ENCODE measurements at regions not wholly inside any gene's neighbourhood (a gene's known extent, or its start where the extent isn't known, plus 50 kb on each side); places are given as distances from the start of the nearest gene placed in this dataset.
A peak's percentile ranks its signal among the peaks of the same experiment; 100 is the strongest.
"Not testable (repeated sequence)": the region's sequence is repeated elsewhere in the genome, so short reads cannot be mapped to it uniquely, and the experiment has no call there.

- no peak for DNase-seq (ENCODE audit: low read depth)
These were observed 236.4 kb downstream of the NFATC2 start for GRCh38 chr20:51306081-51306480.

- DNase-seq (ENCODE audit: low read depth) = no peak
These were observed 237.0 kb downstream of the NFATC2 start for GRCh38 chr20:51305316-51306052.

DNA sequence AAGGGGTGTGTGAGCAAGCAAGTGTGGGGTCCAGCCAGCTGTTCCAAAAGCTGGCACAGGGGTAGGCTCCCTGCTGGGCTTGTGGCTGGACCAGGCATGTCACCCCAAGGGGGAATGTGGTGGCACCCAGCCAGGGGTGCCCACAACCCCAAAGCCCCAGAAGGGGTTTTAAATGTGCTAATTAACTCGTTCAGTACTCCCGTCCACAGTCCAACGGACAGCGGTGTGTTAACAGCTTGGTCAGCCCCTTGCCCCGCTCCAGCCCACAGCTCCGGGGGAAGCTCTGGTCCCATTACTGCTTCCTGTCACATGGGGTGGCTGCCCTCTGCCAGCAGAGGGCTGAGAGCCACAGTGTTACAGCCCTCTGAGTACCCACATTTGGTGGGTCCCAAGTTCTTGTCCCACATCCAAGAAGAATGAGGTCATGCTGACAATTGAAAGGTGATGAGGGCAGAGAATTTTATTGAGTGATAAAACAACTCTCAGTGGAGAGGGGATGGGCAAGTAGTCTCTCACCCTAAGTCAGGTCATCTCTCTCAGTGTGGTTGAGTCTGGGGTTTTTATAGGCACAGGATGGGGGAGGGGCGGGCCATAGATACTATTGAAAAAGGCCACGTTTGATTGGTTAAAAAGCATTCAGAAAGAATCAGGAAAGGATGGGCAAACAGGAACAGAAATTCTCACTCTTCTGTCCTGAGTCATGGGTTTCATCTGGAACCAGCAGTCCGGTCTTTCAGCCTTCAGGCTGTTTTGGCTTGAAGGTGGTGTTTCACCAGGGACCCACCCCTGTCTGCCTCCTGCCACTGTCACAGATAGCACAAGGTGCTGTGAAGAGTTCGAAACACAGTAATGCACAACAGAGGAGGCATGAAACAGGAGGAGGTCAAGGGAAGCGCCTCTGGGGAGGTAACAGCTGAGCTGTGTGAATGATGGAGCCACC, 238.5 kb downstream of the NFATC2 start:
- DNase-seq (ENCODE audit: low read depth) = peak; percentile 9

GRCh38 chr20:51301026-51301425, 241.5 kb downstream of the NFATC2 start:
- DNase-seq (ENCODE audit: low read depth) = no peak

DNA sequence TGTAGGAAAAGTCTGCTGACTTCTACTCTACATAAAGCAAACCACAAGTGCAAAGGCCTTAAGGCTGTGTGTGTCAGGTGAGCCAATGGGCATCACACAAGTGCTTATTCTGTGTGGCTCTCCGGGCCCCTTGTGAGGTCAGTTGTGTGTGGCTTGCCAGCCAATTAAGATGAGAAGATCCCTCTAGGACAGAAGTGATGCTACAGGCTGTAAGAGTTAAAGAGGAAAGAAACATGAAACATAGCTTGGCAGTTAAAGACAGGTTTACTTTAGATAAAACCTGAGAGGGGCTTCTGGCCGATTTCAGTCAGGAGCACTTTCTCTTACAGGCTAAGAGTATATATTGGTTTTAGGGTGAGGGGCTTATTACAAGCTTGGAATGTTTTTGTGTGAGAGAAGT, 242.4 kb downstream of the NFATC2 start:
- no peak for DNase-seq (ENCODE audit: low read depth)

DNA sequence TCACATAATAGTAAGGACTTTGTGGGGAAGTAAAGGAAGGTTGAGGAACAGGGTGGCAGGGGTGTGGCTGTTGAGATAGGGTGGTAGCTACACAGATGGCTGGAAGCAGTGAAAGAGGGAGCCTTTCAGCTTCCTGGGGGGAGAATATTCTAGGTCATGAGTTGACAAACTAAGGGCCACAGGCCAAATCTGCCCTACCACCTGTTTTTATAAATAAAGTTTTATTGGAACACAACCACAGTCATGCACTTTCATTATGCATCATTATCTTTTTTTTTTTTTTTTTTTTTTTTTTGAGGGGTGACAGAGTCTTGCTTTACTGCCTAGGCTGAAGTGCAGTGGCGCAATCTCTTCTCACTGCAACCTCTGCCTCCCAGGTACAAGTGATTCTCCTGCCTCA, 243.1 kb downstream of the NFATC2 start:
- no peak for DNase-seq (ENCODE audit: low read depth)

DNA sequence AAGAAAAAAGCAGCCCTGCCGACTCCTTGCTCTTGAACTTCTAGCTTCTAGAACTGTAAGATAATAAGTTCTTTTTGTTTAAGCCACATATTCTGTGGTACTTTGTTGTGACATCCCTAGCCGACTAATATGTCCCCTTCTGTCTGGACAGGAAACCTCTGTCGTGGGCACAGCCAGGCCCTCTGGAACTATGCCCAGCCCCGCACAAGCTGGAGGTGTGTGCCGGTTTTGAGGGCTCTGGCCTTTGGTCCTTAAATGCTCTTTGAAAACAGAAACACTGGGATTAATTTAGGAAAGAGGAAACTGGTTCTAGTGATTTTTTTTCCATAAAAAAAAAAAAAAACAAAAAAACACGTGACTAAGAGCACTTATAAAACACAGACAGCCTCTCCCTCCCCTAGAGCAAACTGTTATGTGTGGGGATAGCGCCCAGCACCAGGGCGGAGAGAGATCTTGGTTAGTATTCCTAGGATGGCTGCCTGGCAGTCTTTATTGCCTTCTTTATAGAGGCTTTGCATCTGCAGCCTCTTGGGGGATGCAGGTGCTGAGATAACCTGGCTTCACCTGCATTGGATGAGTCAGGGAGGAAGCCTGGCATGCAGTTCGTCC, 244.3 kb downstream of the NFATC2 start:
- DNase-seq (ENCODE audit: low read depth) = no peak

DNA sequence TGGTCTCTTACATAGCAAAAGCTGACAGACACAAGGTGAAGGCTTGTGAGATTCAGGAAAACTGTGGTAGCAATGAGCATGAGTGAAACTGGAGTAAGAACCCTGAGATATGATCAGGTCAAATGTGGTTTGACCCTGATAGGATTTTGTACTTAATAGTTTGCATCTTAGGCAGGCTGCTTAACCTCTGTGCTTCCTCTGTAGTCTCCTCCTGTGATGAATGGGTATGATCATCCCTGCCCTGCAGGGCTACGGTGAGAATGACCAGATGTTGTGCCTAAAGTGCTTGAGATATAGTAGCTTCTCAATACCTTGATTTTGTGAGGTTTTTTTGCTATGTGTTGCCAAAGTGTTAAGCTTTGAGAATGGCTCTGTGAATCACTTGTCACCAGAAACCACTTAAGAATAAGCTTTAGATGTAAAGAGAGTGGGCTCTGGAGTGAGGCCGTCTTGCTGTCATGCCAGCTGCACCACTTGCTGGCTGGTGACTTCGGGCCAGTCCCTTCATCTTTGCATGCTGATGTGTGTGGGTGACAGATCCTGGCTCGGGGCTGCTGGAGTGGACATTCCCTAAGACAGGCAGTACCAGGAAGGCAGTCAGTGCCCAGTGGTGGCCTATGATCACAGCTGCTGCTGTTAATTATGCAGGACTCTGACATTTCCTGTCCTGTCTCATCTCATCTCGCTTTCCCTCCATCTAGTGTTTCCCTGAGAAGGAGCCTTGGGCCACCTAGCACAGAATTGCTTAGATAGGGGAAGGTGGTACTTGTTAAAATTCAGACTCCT, 254.7 kb downstream of the NFATC2 start:
- DNase-seq (ENCODE audit: low read depth) = peak; percentile 18

DNA sequence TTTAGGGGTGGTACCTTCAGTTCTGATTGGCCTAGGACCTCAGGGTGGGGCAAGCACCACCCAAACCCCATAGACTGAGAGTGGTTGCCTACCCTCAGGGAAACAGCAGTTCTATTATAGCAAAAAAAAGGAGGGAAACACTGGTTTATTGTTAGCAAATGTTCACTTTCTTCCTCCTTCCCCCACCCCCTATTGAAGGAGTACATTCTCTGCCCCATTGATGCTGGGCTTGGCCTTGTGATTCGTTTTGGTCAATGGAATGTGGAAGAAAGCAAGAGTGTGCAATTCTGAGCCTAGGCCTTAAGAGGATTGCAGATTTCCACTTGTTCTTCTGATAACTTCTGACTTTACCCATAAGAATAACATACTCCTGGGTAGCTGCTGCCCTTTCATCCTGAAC, 255.8 kb downstream of the NFATC2 start:
- no peak for DNase-seq (ENCODE audit: low read depth)

- no peak for DNase-seq (ENCODE audit: low read depth)
These were observed 256.8 kb downstream of the NFATC2 start for GRCh38 chr20:51285684-51286083.

DNA sequence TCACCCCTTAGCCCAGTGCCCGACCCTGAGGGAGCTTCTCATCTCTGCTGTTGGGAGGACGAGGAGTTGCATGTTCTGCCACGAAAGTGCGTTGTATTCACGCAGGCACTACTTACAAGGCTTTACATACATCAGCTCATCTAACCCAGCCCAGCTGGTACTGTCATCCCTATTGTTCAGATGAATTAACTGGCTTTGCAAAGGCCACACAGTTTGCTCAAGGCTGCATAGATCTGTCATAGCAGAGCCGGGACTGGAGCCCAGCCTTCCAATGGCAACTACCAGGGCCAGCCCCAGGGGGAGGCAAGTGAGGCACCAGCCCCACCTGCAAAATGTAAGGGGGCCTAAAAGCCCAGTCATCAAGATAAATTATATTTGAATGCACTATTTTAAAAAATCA, 257.6 kb downstream of the NFATC2 start:
- no peak for DNase-seq (ENCODE audit: low read depth)

- no peak for DNase-seq (ENCODE audit: low read depth)
These were observed 258.3 kb downstream of the NFATC2 start for GRCh38 chr20:51284176-51284575.

DNA sequence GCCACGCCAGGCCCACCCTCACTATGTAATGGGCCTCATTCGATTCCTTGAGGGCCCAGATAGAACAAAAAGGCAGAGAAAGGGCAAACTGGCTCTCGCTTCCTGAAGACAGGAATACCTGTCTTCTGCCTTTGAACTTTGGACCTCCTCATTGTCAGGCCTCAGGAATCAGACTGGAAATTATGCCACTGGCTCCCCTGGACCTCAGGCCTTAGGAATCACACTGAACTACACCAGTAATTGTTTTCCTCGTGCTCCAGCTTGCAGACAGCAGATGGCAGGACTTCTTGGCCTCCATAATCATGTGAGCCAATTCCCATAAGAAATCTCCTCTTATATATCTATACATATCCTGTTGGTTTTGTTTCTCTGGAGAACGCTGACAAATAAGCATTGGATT, 258.6 kb upstream of the KCNG1 start:
- DNase-seq (ENCODE audit: low read depth) = no peak

DNA sequence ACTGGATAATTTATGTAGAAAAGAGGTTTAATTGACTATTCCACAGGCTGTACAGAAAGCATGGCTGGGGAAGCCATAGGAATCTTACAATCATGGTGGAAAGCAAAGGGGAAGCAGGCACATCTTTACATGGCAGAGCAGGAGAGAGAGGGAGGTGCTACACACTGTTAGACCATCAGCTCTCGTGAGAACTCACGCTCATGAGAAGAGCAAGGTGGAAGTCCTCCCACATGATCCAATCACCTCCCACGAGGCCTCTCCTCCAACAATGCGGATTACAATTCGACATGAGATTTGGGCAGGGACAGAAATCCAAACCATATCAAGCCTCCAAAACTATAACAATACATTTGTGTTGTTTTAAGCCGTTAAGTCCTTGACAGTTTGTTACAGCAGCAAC, 257.1 kb upstream of the KCNG1 start:
- DNase-seq (ENCODE audit: low read depth) = no peak

GRCh38 chr20:51277961-51278360, 255.1 kb upstream of the KCNG1 start:
- no peak for DNase-seq (ENCODE audit: low read depth)

GRCh38 chr20:51276296-51276695, 253.4 kb upstream of the KCNG1 start:
- DNase-seq (ENCODE audit: low read depth) = peak; percentile 5

GRCh38 chr20:51275826-51276225, 252.9 kb upstream of the KCNG1 start:
- peak; percentile 28 for DNase-seq (ENCODE audit: low read depth)

GRCh38 chr20:51275181-51275580, 252.3 kb upstream of the KCNG1 start:
- DNase-seq (ENCODE audit: low read depth) = no peak

- DNase-seq (ENCODE audit: low read depth) = peak; percentile 54
These were observed 249.5 kb upstream of the KCNG1 start for GRCh38 chr20:51272401-51272800.

DNA sequence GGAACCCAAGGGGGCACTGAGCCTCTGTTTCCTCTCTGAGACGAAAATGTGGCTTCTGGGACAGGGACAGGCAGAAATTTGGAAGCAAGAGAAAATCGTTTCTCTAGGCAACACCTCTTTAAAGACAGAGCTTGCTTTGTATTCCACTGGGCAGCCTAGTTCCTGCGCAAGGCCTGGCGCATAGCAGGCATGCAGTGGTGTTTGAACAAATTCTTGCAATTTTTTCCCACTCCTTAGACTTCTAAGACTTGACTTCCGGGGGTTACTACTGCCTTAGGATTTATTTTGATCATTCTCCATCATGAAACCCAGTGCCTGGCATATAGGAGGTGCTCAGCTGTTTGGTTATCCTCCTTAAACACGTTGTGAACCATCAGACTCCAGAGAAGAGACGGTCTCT, 249.0 kb upstream of the KCNG1 start:
- DNase-seq (ENCODE audit: low read depth) = no peak

GRCh38 chr20:51271289-51271688, 248.4 kb upstream of the KCNG1 start:
- DNase-seq (ENCODE audit: low read depth) = not testable (repeated sequence)
